Pancreas (tissue), 10 donors: ENCODE measurements at regions not wholly inside any gene's neighbourhood (a gene's known extent, or its start where the extent isn't known, plus 50 kb on each side); places are given as distances from the start of the nearest gene placed in this dataset.

Experiments used
- ATAC-seq, 4 donors: fragments of 200-7000 bp; cut with Tn5 transposase; one replicate each; pipeline versions ENCODE4 v1.8.0 to v1.9.1; 2020; ENCODE audit warnings: mild to moderate bottlenecking in 4 of 4, moderate library complexity in 4 of 4
- DNase-seq, 6 donors: peaks; one replicate each; pipeline ENCODE4 v3.0.0-alpha.2; 2020
- FAIRE-seq: peaks from 2 replicates; lab custom pipeline; 2012; peaks lifted over from hg19 to GRCh38; lab: Jason Lieb, UNC
- H3K27ac ChIP-seq, 4 donors: fragments of 200-600 bp; sonication (generic); 1 replicate in 3 of 4; 2 replicates in 1 of 4; pipeline versions ENCODE4 v1.5.0 to v1.8.0; 2020
- H3K27me3 ChIP-seq, 4 donors: fragments of 200-600 bp; one replicate each; pipeline ENCODE4 v1.8.0; 2021
- H3K36me3 ChIP-seq, 3 donors: fragments of 200-600 bp; sonication (generic) in 1 of 3; one replicate each; pipeline versions ENCODE4 v1.5.0 to v1.8.0; 2020 to 2021
- H3K4me1 ChIP-seq, 3 donors: fragments of 200-600 bp; one replicate each; pipeline ENCODE4 v1.8.0; 2021
- H3K4me3 ChIP-seq, 4 donors: fragments of 200-600 bp; sonication (generic) in 2 of 4; one replicate each; pipeline versions ENCODE4 v1.5.0 to v1.8.0; 2020 to 2021
- H3K9me3 ChIP-seq, 4 donors: fragments of 200-600 bp; one replicate each; pipeline ENCODE4 v1.8.0; 2021
- CTCF ChIP-seq, 4 donors: fragments of 200-600 bp; sonication (generic) in 3 of 4; IDR thresholded peaks; one replicate each; pipeline versions ENCODE4 v1.5.0 to v1.8.0; 2021; ENCODE audit warnings: antibody characterized with exemption in 4 of 4
- WGBS, 2 donors: extraction: QIAGEN DNeasy Blood & Tissue Kit; methylation state at CpG; one replicate each; pipeline ENCODE4 v1.1.7; 2013; 5-methylcytosine and 5-hydroxymethylcytosine counted together
- intact Hi-C, 3 donors: fragments of 100-400 bp; cut with DNase I; formaldehyde crosslinking; loops; one replicate each; pipeline versions ENCODE4 v1.11.1 to v1.14.2; 2022
- donor health status: healthy with polysubstance abuse.
- donor health status: DM: no; HTN: no; CAD: no; lungs with moderate emphysema.
- donor health status: DM: no; HTN: no; CAD: no.
- donor health status: control.
- donor health status: control.
- donor health status: Bipolar disorder and iron deficiency.
- donor health status: DM: yes; HTN: yes; CAD: no.
- donor health status: DM: no; HTN: no; CAD: no.
- donor health status: DM: no; HTN: no; CAD: no.
- donor health status: DM: yes; HTN: yes; CAD: no.

- H3K27ac ChIP-seq, result no peak overlapping the region
- H3K4me1 ChIP-seq, result peaks cover 0 to 5% (median 0%) of the 10 kb centered on the region in 3 donors
- no peaks in the 10 kb centered on the region for H3K9me3 ChIP-seq
- no peak for TF ChIP-seq CTCF (IDR thresholded peaks at IDR 0.05)
- 48 to 61% methylated on average over 2 of the region's 2 CpGs for WGBS, 2 donors
- no peaks in the 10 kb centered on the region for H3K36me3 ChIP-seq
- ATAC-seq (no peak), FAIRE-seq (no peak), DNase-seq (no peak)
- no peak overlapping the region for H3K4me3 ChIP-seq
- intact Hi-C loops, result no loop called here
- no peaks in the 10 kb centered on the region for H3K27me3 ChIP-seq
Measured at GRCh38 chr2:188050726-188051125, 240.9 kb upstream of the GULP1 start.

GRCh38 chr2:188051706-188052105 lies 240.0 kb upstream of the GULP1 start:
- DNase-seq, result no peak
- Histone ChIP-seq H3K4me3 (no peak overlapping the region), H3K4me1 (peaks cover 0 to 5% (median 0%) of the 10 kb centered on the region in 3 donors), H3K27me3 (no peaks in the 10 kb centered on the region), H3K36me3 (no peaks in the 10 kb centered on the region), H3K9me3 (no peaks in the 10 kb centered on the region), H3K27ac (no peak overlapping the region)
- TF ChIP-seq CTCF (IDR thresholded peaks at IDR 0.05), result no peak
- FAIRE-seq, result no peak
- intact Hi-C loops, result no loop called here
- 97 to 98% methylated on average over 1 of the region's 1 CpG for WGBS, 2 donors
- ATAC-seq, result no peak

GRCh38 chr2:188065386-188065785 lies 226.3 kb upstream of the GULP1 start:
- Histone ChIP-seq H3K36me3 (no peaks in the 10 kb centered on the region), H3K4me3 (no peak overlapping the region), H3K27me3 (no peaks in the 10 kb centered on the region), H3K9me3 (no peaks in the 10 kb centered on the region), H3K4me1 (no peaks in the 10 kb centered on the region), H3K27ac (no peak overlapping the region)
- FAIRE-seq (no peak), ATAC-seq (no peak), DNase-seq (no peak)
- 89 to 95% methylated on average over 6 of the region's 6 CpGs for WGBS, 2 donors
- intact Hi-C loops, result no loop called here
- TF ChIP-seq CTCF (IDR thresholded peaks at IDR 0.05), result no peak

GRCh38 chr2:188068093-188068492 lies 223.6 kb upstream of the GULP1 start:
- DNase-seq, result no peak
- Histone ChIP-seq H3K4me3 (no peak overlapping the region), H3K4me1 (no peaks in the 10 kb centered on the region), H3K9me3 (no peaks in the 10 kb centered on the region), H3K27me3 (no peaks in the 10 kb centered on the region), H3K27ac (no peak overlapping the region), H3K36me3 (no peaks in the 10 kb centered on the region)
- FAIRE-seq, result no peak
- WGBS, 2 donors, result 72 to 76% methylated on average over 5 of the region's 5 CpGs
- no peak for ATAC-seq
- no peak for TF ChIP-seq CTCF (IDR thresholded peaks at IDR 0.05)
- intact Hi-C loops, result no loop called here

GRCh38 chr2:188076149-188077056 lies 215.3 kb upstream of the GULP1 start:
- no peak overlapping the region for H3K27ac ChIP-seq
- WGBS, 2 donors, result 81 to 86% methylated on average over 2 of the region's 2 CpGs
- DNase-seq (no peak), ATAC-seq (no peak), FAIRE-seq (no peak)
- intact Hi-C loops, result no loop called here
- no peak for TF ChIP-seq CTCF (IDR thresholded peaks at IDR 0.05)
- H3K27me3 ChIP-seq, result no peaks in the 10 kb centered on the region
- no peaks in the 10 kb centered on the region for H3K4me1 ChIP-seq
- H3K9me3 ChIP-seq, result no peaks in the 10 kb centered on the region
- H3K36me3 ChIP-seq, result no peaks in the 10 kb centered on the region
- no peak overlapping the region for H3K4me3 ChIP-seq
